ENCODE measurements at regions not wholly inside any gene's neighbourhood (a gene's known extent, or its start where the extent isn't known, plus 50 kb on each side); places are given as distances from the start of the nearest gene placed in this dataset.
"Not testable (repeated sequence)": the region's sequence is repeated elsewhere in the genome, so short reads cannot be mapped to it uniquely, and the experiment has no call there.

DNA sequence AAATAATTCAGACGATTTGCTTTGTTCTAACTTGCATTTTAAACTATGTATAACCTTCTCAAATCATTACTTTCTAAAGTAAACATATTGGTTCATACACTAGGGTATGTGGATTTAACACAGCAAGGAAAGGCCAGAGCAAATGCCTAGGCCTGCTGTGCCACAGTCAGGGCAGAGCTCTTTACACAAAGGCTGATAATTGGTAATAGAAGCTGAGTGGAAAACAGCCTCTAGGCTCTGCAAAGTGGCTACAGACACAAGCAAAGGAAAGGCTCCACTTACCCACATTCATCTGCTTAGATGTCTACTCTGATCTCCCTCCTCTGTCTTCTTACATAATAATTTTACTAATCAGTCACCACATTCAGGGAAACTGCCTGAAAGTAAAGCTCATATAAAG lies 382.9 kb downstream of the OLFM4 start:
- no peak for DNase-seq

DNA sequence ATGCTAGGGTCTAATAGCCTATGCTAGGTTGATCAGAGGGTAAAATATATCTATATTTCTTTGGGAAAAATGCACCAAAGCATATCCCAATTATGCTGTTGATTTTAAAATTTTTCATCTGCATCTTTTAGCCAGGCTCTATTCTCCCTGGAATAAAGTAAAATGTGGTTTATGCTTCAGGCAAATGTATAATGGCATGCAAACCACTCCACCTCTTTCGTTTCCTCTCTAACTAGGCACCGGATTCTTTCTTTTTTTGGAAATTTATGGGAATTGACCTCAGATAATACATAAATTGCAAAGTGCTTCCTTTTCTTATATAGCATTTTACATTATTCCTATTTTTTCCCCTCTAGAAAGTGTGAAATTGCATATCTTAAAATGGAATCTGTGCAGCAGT lies 386.5 kb downstream of the OLFM4 start:
- no peak for DNase-seq

DNA sequence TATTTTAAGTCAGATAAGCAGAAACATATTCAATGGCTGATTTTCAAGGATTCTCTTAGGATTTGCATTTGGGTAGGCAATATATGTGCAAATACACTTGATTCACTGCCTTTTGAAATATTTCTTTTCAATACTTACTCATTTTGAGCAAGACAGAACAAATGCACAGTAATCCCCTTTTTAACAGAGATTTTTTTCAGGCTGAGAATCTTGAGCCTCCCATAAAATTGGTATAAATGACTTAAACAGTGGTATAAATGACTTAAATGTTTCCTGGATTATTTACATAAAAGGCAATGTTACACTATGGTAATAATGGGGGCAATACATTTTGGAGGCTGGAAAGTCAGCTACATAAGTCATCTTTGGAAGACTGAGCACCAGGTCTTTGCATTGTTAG lies 389.0 kb downstream of the OLFM4 start:
- no peak for DNase-seq

DNA sequence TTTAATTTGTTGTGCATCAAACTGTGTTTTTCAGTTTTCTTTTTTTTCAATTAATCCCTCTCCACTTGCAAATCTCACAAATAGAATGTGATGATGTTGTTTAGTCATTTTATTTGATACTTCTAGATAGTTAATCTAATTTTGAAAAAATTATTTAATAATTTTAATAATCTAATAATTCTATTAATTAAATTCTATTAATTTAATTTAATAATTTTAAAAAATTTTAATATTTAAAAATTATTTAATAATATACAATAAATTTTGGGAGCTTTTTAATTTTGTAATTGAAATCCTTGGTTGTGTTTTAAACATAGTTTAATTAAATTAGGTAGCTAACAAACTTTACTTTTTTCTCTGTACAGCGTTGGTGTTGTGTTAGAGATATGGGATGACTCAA lies 393.8 kb downstream of the OLFM4 start:
- no peak for DNase-seq

DNA sequence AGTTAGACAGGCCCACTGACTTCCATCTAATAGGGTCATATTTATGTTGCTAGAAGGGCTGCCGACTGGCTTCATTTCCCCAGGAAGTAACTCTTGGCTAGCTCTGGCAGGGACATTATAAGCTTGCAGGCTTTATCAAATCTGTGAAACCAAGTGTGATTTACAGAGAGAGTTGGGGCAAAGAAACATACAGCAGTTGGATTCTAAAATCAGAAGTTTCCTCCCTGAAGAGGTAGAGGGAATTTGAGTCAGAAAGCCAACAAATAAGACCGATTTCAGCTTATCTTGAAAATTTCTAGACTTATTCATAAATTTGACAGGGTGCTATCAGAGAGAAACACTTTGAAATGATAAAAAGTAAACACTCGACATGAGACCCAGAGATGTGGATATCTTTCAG lies 407.8 kb downstream of the OLFM4 start:
- DNase-seq, result no peak

DNA sequence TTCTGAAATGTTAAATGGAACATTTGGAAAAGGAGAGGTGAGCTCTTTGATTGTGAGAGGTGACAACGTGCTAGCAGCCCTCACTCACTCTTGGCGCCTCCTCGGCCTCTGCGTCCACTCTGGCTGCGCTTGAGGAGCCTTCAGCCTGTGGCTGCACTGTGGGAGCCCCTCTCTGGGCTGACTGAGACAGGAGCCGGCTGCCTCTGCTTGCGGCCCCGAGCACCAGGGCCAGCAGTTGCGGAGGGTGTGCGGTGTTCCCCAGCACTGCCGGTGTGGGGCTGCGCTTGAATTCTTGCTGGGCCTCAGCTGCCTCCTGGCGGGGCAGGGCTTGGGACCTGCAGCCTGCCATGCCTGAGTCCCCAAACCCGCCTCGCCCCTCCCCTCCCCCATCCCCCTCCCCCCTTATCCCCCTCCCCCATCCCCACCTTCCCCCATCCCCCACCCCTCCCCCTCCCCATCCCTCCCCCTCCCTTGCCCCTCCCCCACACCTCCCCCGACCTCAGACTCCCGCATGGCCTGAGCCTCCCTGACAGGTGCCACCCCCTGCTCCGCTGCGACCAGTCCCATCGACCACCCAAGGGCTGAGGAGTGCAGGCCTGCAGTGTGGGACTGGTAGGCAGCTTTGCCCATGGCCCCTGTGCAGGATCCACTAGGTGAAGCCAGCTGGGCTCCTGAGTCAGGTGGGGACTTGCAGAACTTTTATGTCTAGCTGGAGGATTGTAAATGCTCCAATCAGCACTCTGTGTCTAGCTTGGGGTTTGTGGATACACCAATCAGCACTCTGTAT lies 411.0 kb downstream of the OLFM4 start:
- DNase-seq, result no peak

DNA sequence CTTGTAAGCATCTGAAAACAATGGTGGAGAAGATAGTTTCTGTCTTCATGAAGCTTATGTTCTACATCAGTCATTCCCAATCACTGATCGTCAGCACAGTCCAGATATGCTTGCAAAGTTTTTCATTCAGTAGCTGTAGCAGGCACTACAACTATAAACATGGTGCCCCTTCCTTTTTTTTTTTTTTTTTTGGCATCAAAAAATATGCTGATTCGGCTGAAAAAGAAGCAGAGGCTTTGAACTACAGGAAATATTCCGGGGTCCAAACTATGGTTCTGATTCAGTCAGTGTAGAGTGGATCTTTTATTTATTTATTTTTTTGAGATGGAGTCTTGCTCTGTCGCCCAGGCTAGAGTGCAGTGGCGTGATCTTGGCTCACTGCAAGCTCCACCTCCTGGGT lies 414.4 kb downstream of the OLFM4 start:
- no peak for DNase-seq

DNA sequence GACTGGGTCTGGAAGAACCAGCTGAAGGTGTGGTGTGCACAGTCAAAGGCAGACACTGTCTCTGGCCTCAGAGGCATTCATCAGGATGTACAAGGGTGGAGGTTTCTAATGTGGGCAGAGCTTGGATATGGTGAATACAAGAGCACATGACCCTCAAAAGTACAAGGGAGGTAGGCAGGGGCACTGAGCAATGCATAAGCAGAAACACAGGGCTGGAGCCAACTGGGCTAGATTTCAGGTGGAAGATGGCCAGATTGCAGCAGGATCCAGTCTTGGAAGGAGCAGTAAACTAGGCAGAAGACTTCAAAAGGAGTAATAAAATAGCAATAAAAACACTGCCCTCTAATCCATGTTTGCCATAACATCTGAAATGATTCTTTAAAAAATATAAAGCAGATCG lies 417.1 kb downstream of the OLFM4 start:
- no peak for DNase-seq

DNA sequence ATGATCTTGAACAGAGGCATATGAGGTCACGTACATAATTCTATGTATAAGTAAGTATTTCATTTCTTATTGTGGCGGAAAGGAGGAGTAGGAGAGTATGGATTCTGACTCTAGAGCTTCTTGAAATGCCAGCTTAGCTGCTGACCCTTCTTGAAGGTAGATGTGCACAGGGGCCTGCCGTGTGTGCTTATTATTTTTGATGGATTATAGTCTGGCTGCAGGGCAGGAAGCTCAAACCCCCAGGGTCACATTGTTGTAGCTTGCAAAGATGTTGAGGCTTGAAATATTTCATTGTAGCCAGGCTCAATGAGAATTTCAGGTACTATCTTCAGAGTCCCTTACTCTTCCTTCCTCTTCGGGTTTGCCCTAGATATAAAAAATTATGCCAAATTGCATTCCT lies 418.8 kb downstream of the OLFM4 start:
- DNase-seq, result no peak

DNA sequence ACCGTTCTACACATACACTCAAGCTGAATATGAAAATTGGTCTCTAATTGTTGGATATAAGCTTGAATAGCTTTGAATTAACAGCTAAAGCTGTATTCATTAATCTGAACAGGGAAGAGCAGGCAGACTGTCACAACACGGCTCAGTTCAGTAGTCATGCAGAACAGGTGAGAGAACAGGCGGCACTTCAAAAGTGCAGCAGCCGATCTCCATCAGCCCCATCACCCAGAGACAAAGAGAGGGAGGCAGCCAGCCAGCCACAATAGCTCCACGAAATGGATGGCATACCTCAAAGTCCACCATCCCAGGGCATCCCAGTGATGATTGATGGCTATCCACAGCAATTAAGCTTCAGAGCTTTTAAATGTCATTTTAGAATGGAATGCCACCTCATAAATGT lies 419.2 kb downstream of the OLFM4 start:
- DNase-seq, result no peak

DNA sequence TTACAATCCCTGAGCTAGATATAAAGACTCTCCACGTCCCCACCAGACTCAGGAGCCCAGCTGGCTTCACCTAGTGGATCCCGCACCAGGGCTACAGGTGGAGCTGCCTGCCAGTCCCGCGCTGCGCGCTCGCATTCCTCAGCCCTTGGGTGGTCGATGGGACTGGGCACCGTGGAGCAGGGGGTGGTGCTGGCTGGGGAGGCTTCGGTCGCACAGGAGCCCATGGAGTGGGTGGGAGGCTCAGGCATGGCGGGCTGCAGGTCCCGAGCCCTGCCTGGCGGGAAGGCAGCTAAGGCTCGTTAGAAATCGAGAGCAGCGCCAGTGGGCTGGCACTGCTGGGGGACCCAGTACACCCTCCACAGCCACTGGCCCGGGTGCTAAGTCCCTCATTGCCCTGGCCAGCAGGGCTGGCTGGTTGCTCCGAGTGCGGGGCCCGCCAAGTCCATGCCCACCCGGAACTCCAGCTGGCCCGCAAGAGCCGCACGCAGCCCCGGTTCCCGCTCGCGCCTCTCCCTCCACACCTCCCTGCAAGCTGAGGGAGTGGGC lies 423.7 kb downstream of the OLFM4 start:
- not testable (repeated sequence) for DNase-seq

DNA sequence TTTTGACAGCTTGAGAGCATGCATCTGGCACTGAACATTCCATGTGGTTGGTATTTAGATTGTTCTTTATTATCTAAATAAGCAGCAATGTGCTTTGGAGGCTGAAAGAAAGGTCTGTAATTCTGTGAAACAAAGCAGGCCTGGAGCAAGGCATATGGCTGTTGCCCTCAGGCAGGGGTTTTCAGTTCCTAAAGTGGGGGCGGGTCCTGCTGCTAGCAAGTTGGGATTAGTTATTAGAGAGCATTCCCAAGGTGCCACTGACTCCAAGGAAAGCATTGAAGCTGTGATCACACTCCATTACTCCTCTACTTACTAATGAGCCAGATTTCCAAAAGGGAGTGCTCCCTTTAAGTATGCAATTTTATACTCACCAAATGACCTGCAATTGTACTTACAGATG lies 432.2 kb downstream of the OLFM4 start:
- no peak for DNase-seq

DNA sequence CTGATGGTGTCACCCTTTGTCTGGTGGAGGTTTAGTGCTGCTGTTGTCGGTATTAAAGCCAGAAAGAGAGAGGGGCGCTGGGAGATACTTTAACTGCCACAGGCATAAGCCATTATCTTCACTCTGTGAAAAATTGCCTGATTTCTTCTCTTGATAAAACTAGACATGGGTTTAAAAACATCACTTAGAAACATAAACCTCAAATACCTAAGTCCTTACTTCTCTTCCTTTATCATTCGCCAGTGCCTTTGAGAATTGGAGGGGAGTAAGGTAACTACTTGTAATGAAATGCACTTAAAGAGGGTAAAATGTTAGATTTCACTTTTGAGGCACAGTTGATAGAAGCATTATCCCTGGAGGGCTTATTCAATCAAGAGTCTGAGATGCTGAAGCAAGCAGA lies 434.5 kb downstream of the OLFM4 start:
- no peak for DNase-seq

DNA sequence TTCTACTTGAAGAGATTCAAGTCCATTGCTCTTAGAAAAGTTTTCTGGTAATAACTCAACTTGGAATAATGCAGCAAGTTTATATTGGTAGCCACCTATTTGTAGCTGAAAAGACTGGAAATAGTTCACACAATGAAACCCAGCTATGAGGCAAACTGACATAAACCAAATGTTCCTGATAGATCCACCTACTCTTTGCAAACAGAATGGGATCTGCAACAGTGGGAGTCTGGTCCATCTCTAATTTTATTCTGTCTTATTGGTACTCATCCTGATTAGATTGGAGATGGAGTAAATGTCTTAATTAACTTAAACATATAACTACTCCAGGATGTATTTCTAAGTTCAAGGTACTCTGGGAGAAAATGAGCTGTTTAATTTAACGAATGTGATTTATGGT lies 438.0 kb downstream of the OLFM4 start:
- no peak for DNase-seq

DNA sequence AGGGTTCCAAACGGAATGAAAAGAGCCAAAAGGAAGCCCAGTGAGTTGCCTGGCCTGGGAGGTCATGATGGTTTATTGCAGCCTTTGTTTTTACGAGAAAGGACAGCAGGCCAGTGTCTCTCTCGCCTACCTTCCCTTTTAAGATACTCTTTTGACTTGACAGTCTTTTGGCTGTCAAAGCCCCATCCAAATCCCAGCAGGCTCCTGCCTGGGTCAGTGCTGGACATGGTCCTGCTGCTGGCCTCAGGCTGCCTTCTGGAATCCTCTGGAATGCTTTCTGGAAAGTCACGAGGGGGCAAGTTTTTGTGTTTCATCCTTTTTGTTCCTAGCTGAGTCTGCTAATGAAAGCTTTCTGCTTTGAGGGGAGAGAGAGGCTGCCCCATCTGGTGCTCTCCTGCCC lies 444.8 kb downstream of the OLFM4 start:
- no peak for DNase-seq

DNA sequence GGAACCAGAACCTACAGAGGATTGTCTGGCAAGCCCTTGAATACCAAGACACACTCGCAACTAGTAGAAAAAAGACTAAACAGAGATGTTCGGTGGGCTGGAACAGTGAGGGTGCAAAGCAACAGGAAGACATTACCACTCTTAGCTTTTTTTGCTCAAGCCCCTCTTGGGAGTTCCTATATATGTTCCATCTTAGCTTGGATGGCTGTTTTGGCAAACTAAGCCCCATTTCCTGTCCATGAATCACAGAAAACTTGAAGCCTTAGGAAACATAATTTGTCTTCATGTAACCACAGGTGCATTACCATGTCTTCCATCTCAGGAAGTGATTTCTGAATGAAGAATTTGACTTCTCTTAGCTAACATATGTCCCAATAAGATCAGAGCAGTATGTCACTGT lies 446.3 kb downstream of the OLFM4 start:
- no peak for DNase-seq

DNA sequence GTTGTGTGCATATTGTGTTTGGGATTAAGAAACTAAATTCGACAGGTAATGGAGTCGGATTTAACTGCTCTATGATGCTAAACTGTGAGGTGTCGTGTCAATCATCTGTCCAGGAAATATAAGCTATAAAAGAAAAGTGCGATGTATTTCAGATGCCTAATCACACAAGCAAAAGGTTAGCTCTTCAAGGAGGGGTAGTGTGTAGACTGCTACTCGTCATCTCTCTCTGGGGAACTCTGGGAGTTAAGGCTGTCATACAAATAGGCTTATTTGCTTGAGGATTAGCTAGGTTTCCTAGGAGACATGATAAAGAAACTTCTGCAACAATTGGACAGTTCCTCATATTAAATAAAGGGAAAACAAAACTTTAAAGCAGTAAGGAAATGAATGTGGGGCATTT lies 462.1 kb downstream of the OLFM4 start:
- no peak for DNase-seq

DNA sequence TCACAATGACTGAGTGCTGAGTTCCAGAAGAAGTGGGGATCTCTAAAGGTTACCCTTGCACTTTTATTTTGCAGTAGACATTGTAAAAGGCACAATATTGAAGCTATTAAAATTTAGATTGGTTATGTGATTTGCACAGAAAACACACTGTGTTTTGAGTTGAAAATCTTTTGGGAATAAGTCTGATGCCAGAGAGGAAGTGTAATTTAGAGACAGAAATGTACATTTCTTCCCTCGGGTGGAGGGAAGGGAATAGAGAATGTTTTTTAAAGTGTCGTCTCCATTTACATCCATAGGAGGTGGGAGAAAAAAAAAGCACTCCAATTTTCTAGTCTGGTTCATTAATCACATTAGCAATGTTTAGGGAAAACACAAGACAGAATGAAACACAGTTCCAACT lies 465.8 kb downstream of the OLFM4 start:
- no peak for DNase-seq

DNA sequence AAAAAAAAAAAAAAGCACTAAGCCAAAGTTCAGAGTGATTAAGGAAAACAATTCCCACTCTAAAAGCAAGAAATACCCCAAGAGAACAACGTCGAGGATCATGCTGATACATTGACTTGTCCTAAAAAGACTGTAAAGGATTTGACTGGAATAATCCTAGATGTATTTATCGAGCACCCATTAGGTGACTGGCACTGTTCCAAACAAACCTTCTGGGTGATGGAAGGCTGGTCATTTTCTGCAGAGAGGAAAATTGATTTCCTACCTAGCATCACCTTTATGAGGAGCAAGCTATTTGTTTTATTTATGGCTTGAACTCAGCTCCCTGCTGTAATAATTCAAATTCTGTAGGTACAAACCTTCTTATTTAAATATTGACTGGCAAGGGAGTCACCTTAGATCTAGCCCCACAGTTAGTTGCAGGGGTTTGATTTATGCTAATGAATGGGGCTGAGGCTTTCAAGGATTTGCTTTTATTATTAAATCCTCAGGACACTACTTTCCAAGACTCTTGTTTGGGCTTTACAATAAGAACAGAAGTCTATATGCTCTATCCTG lies 471.0 kb downstream of the OLFM4 start:
- DNase-seq, result no peak

DNA sequence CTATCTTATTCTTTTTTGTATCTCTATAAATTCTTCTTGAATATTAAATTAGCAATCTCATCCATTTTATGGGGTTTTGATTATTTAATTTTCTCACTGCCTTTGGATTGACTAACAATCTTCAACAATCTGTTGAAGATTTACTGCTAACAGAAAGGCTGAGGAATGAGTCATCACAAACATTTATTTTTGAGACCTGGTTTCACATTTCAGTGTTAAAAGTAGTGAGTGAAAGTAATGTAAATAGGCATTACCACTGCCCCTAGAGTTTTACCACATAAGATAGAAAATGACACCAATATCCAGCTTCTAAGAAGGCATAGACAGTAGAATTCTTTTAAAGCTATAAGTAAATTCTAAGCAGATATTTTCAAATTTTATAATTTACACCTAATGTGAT lies 472.8 kb downstream of the OLFM4 start:
- no peak for DNase-seq

DNA sequence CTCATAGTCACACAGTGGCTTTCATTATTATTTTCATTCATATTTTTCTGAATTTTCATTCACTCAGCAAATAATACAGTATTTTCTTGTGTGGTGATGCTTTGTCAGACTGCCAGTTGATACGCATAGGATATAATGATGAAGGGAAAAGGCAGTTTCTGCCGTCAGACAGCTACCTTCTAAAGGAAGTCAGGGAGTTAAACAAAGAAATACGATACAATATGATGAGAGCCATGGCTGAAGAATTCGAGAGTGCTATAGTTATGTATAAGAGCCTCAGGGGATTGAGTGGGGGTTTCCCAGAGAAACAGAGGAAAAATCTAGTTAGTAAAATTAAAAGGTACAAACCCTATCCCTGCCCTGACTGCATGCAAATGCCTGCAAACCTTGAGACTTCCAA lies 479.1 kb downstream of the OLFM4 start:
- no peak for DNase-seq

DNA sequence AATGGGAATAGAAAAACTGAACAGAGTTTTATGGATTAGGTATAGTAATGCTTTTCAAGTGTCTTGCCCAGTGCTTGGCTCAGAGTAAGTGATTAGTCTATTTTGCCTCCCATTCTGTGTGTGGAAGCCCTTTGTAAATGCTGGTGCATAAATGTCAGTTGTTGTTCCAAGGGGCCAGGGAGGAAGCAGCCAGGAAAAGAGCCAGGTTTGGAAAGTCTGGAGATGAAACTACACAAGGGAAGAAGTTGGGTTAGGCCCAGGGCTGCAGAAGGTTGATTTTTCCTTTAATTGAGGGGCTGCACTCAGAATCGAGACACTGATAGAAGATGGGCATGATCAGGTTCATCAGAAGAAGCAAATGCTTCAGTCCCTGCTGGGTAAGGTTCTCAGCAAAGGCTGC lies 484.0 kb downstream of the OLFM4 start:
- DNase-seq, result no peak

DNA sequence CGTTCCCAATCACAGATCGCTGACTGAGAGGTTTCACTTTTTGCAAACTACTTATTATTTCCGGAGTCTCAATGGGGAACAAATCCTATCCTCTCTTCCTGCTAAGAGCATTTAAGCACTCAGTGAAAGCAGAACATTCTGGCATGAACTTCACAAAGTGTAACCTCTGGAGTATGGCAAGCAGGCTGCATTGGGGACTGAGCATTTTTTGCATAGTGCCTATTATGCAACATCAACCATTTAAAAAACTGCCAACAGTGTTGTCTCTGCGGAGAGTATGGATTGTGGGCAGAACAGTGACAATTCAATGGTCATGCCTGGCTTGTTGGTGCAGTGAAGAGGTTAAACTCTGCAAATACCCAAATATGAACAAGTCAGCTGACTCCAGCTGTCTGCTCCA lies 484.6 kb downstream of the OLFM4 start:
- no peak for DNase-seq

DNA sequence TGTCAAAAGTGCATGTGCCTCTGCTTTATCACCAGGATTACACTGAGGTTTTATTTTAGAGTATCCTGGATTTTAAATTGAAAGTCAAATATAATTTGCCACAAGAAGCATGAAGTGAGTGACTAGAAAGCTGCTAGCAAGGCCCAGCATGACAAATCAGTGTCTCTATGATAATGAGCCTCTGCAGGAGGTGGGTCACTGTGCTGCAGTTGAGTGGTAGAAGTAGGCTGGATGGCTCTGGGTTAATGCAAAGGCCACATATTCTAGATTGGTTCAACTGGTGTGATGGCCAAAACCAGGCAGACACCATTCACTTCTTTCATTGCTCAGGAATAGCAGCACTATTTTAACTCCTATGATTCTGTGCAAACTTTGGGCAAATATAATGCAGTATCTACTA lies 491.5 kb downstream of the OLFM4 start:
- DNase-seq, result no peak

DNA sequence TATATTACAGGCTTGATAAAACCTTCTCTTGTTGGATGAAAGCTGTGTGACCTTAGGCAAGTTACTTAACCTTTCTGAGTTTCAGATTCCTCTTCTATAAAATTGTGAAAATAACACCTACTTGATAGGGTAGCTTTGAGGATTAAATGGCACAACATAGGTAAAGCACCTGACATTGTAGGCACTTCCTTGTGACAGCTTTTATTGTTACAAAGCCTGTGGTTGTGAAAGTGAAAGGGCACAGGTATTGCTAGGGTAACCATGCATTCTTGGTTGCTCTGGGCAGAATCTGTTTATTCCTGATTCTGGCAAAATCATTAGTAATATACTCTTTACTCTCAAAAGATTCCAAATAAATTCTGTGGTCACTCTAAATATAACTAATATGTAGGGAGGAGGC lies 493.4 kb downstream of the OLFM4 start:
- DNase-seq, result no peak
